Activated B cell treated with CpG ODN at 0.5 μM for 24 hours (primary cell): ENCODE measurements at regions not wholly inside any gene's neighbourhood (a gene's known extent, or its start where the extent isn't known, plus 50 kb on each side); places are given as distances from the start of the nearest gene placed in this dataset.

Experiments used
- ATAC-seq: fragments of 200-7000 bp; cut with Tn5 transposase; one replicate; pipeline ENCODE4 v1.10.0; 2021; ENCODE audit warnings: low read depth, mild to moderate bottlenecking, moderate library complexity
- CTCF ChIA-PET: fragments of 350-600 bp; sonication (Branson Sonifier 250); formaldehyde crosslinking; loops from one replicate; lab custom pipeline; 2021; ENCODE audit warnings: antibody characterized with exemption; lab: Charles Lee
- POLR2A ChIA-PET: fragments of 350-600 bp; sonication (Branson Sonifier 250); formaldehyde crosslinking; loops from one replicate; lab custom pipeline; 2021; ENCODE audit warnings: antibody characterized with exemption; lab: Charles Lee
- DNase-seq: peaks from one replicate; pipeline ENCODE4 v3.0.0; 2022
- H3K27ac Mint-ChIP-seq: one replicate; pipeline ENCODE4 v1.8.0; 2020; ENCODE audit warnings: mixed read lengths
- H3K27me3 Mint-ChIP-seq: one replicate; pipeline ENCODE4 v1.8.0; 2021; ENCODE audit warnings: mixed read lengths
- H3K36me3 Mint-ChIP-seq: one replicate; pipeline ENCODE4 v1.8.0; 2021; ENCODE audit warnings: low read depth, mixed read lengths
- H3K4me1 Mint-ChIP-seq: one replicate; pipeline ENCODE4 v1.8.0; 2021; ENCODE audit warnings: mixed read lengths
- H3K4me3 Mint-ChIP-seq: one replicate; pipeline ENCODE4 v1.8.0; 2020; ENCODE audit warnings: mild to moderate bottlenecking, mixed read lengths
- H3K9me3 Mint-ChIP-seq: one replicate; pipeline ENCODE4 v1.8.0; 2020; ENCODE audit warnings: mixed read lengths
- intact Hi-C: fragments of 100-400 bp; cut with micrococcal nuclease; formaldehyde crosslinking; loops from one replicate; pipeline ENCODE4 v1.15.1; 2024
- TF ChIP-seq, protein P1 (sequence below): fragments of 200-600 bp; IDR thresholded peaks from one replicate; pipeline ENCODE4 v1.8.0; 2022; ENCODE audit warnings: antibody characterized with exemption, mild to moderate bottlenecking

DNA sequence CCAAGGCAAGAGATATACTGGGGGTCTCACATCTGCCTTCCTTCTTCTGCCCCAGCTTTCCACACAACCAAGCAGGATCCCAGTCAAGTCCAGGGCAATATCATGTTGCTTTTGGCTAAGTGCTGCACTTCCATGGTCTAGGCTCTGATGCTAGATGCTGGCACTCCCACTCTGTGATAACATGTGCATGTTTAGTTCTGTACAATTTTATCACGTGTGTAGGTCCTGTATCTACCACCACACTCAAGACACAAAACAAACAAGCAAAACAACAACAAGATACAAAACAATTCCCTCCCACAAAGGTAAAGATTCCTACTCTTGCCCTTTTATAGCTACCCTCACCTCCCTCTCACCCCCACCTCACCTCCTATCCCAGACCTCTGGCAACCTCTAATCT is 105.6 kb upstream of the HABP2 start:
- ChIA-PET POLR2A (no interaction called here), CTCF (no interaction called here)
- Mint-ChIP-seq H3K27ac (no peak overlapping the region), H3K27me3 (peaks cover 10% of the 10 kb centered on the region), H3K4me1 (no peaks in the 10 kb centered on the region), H3K4me3 (no peak overlapping the region), H3K9me3 (no peaks in the 10 kb centered on the region), H3K36me3 (no peaks in the 10 kb centered on the region)
- intact Hi-C loops, result no loop called here
- no peak for DNase-seq
- TF ChIP-seq, protein P1, sequence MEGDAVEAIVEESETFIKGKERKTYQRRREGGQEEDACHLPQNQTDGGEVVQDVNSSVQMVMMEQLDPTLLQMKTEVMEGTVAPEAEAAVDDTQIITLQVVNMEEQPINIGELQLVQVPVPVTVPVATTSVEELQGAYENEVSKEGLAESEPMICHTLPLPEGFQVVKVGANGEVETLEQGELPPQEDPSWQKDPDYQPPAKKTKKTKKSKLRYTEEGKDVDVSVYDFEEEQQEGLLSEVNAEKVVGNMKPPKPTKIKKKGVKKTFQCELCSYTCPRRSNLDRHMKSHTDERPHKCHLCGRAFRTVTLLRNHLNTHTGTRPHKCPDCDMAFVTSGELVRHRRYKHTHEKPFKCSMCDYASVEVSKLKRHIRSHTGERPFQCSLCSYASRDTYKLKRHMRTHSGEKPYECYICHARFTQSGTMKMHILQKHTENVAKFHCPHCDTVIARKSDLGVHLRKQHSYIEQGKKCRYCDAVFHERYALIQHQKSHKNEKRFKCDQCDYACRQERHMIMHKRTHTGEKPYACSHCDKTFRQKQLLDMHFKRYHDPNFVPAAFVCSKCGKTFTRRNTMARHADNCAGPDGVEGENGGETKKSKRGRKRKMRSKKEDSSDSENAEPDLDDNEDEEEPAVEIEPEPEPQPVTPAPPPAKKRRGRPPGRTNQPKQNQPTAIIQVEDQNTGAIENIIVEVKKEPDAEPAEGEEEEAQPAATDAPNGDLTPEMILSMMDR, result no peak
- ATAC-seq, result no peak

DNA sequence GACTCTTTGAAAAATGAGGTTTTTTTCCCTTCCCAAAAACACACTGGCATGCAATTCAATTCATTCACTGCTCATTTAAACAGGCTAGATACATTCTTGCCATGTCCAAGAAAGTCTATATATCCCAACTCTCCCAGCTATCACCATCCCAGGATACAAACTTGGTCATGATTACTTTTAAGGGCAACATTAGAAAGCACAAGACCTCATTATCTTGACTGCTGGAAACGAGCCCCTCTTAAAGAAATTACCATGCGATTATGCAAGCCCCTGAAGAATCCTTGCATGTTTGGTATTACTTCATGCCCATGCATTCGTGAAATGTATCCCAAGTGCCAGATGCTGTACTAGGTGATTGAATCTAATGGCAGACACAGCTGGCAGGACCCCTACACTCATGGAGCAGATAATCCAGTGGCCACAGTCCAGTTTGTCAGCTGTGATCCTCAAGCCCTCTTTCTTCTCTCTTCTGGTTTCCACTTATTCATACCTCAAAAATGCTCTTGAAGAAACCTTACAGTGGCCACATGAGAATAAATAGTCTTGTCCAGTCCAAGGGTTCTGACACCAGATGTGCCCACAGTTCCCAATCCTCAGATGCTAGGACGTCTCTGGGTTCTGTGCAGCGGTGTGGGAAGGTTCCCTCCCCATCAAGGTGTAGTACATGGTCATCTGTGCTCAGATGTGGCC is 103.7 kb upstream of the HABP2 start:
- Mint-ChIP-seq H3K27me3 (peaks cover 19% of the 10 kb centered on the region), H3K4me1 (no peaks in the 10 kb centered on the region), H3K9me3 (no peaks in the 10 kb centered on the region), H3K36me3 (no peaks in the 10 kb centered on the region), H3K4me3 (no peak overlapping the region), H3K27ac (no peak overlapping the region)
- TF ChIP-seq, protein P1, result no peak
- CTCF ChIA-PET, result no interaction called here
- intact Hi-C loops, result no loop called here
- POLR2A ChIA-PET, result no interaction called here
- no peak for ATAC-seq
- DNase-seq, result no peak

DNA sequence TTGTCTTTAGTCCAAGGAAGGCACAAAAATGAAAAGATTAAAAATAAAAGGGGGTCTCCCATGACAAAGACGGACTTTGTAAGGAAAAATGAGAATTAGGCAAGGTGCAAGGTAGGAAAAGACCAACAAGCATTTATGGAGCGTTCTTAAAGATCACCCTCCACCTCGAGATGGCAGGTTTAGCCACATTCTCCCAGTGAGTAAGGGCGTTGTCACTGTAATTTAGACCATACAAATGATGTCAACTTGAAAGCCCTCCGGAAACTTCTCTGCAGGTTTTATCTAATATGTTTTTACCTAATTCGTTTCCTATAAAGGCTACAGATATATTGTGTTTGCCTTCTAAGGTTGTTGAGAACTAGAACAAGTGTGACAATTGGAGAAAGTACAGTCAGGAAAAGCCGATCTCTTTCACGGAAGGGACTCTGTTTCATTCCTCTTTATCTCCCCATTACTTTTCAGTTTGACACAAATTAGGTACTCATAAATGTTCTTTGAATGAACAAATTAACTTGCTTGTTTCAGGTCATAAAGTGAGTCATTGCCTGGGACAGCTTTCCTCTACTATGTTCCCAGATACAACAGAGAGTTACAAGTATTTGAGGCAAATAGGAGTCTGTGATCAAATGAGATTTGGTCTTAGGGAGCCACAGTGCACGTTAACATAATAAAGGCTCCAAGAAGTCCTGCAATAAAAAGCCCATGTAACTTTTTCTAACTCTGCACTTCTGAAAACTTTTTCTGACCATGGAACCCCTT is 102.6 kb upstream of the HABP2 start:
- Mint-ChIP-seq H3K4me3 (no peak overlapping the region), H3K27me3 (peaks cover 21% of the 10 kb centered on the region), H3K27ac (no peak overlapping the region), H3K4me1 (no peaks in the 10 kb centered on the region), H3K36me3 (no peaks in the 10 kb centered on the region), H3K9me3 (no peaks in the 10 kb centered on the region)
- ATAC-seq (no peak), DNase-seq (no peak)
- intact Hi-C loops, result no loop called here
- TF ChIP-seq, protein P1, result no peak
- POLR2A ChIA-PET, result no interaction called here
- CTCF ChIA-PET, result no interaction called here

DNA sequence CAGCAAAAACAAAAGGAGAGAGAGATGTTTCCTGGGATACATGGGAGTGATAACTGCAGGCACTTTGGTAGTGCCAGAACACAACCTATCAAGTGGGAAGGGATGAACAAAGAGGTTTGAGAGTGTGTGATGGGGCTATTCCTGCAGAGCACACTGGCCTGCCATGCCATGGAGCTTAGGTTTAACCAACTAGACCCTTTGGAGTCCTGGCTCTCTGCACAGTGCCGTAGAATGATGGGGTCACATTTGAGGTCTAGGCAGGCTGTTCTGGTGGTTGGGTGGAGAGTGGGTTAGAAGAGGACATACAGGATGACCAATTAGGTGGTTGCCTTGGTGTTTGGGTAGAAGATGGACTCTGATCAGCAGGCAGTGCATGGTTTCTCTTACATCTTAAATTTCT is 101.9 kb upstream of the HABP2 start:
- no peak for ATAC-seq
- H3K36me3 Mint-ChIP-seq, result no peaks in the 10 kb centered on the region
- no peak overlapping the region for H3K27ac Mint-ChIP-seq

More for the DNA sequence above, 101.9 kb upstream of the HABP2 start:
- Mint-ChIP-seq H3K4me3 (no peak overlapping the region), H3K27me3 (peaks cover 21% of the 10 kb centered on the region), H3K4me1 (no peaks in the 10 kb centered on the region), H3K9me3 (no peaks in the 10 kb centered on the region)
- ChIA-PET CTCF (no interaction called here), POLR2A (no interaction called here)
- intact Hi-C loops, result no loop called here
- TF ChIP-seq, protein P1, result no peak
- no peak for DNase-seq
